HCT116 (cell line): ENCODE measurements at regions not wholly inside any gene's neighbourhood (a gene's known extent, or its start where the extent isn't known, plus 50 kb on each side); places are given as distances from the start of the nearest gene placed in this dataset.

ENCODE experiments used
- ATAC-seq: fragments of 200-7000 bp; cut with Tn5 transposase; 2 replicates; pipeline ENCODE4 v1.9.1; 2020; ENCODE audit warnings: mild to moderate bottlenecking, moderate library complexity
- BruUV-seq: library from RNA; stranded (reverse); fragments of 400-500 nt; replicated peaks from 2 replicates; lab custom pipeline; 2021; lab: Mats Ljungman, UMichigan
- CTCF ChIA-PET: fragments of 300-600 bp; sonication (Branson Sonifier 250); formaldehyde crosslinking; loops from one replicate; lab custom pipeline; 2021; ENCODE audit warnings: antibody characterized with exemption; lab: Charles Lee
- POLR2A ChIA-PET: fragments of 300-600, 350-600 bp; sonication (Branson Sonifier 250); formaldehyde crosslinking; loops from one replicate; lab custom pipeline; 2021; ENCODE audit warnings: antibody characterized with exemption; lab: Charles Lee
- RAD21 ChIA-PET, 2 experiments: fragments of 300-600 bp; sonication (Branson Sonifier 250); formaldehyde crosslinking; loops; one replicate each; lab custom pipeline; 2023; ENCODE audit warnings: low total read pairs in 2 of 2; ENCODE audit not compliant: uncharacterized antibody in 2 of 2, unreplicated experiment in 2 of 2, low non-redundant PET in 1 of 2; lab: Charles Lee
- DNase-seq: peaks from one replicate; pipeline ENCODE4 v3.0.0-alpha.2; 2010; ENCODE audit warnings: low read depth, low spot score
- H2AFZ ChIP-seq: fragments of 200-600 bp; shearing (Covaris generic), sonication (generic); 2 replicates; pipeline ENCODE4 v1.6.1; 2017; ENCODE audit warnings: low read depth, mixed run types, mixed read lengths, antibody characterized with exemption, low read length; ENCODE audit not compliant: poor library complexity, severe bottlenecking
- H3K27ac ChIP-seq: 2 replicates; pipeline ENCODE4 v1.5.1; 2012; ENCODE audit warnings: low read depth, low read length
- H3K27me3 ChIP-seq: fragments of 200-600 bp; sonication (generic); 2 replicates; pipeline ENCODE4 v1.6.1; 2016; ENCODE audit warnings: mixed run types, low read length, mixed read lengths; ENCODE audit not compliant: insufficient read depth
- H3K36me3 ChIP-seq, 2 experiments: fragments of 200-500 bp in 1 of 2; fragments of 200-600 bp in 1 of 2; sonication (Bioruptor generic) in 1 of 2; sonication (generic) in 1 of 2; 2 replicates each; pipeline versions ENCODE4 v1.5.1 to v1.6.1; 2014 to 2016; ENCODE audit warnings: low read length in 2 of 2, inconsistent platforms in 1 of 2, mixed read lengths in 1 of 2, mixed run types in 1 of 2; ENCODE audit not compliant: insufficient read depth in 2 of 2, control insufficient read depth in 1 of 2
- H3K4me1 ChIP-seq, 2 experiments: fragments of 200-600 bp in 1 of 2; sonication (generic) in 1 of 2; 2 replicates each; pipeline versions ENCODE4 v1.5.1 to v1.6.1; 2012 to 2017; ENCODE audit warnings: low read length in 2 of 2, inconsistent platforms in 1 of 2, mild to moderate bottlenecking in 1 of 2, mixed read lengths in 1 of 2, mixed run types in 1 of 2, moderate library complexity in 1 of 2; ENCODE audit not compliant: insufficient read depth in 2 of 2, control insufficient read depth in 1 of 2
- H3K4me2 ChIP-seq: fragments of 200-600 bp; sonication (generic); 2 replicates; pipeline ENCODE4 v1.6.1; 2017; ENCODE audit warnings: mixed run types, low read length, mixed read lengths
- H3K4me3 ChIP-seq, 2 experiments: fragments of 200-600 bp in 1 of 2; sonication (generic) in 1 of 2; replicated peaks in 1 of 2; 2 replicates each; pipeline ENCODE4 v1.5.1; 2011 to 2016; ENCODE audit warnings: low read length in 2 of 2, control low read depth in 1 of 2, low read depth in 1 of 2, mild to moderate bottlenecking in 1 of 2, mixed read lengths in 1 of 2, mixed run types in 1 of 2
- H3K79me2 ChIP-seq: fragments of 200-600 bp; sonication (generic); 2 replicates; pipeline ENCODE4 v1.6.1; 2017; ENCODE audit warnings: mild to moderate bottlenecking, mixed run types, low read length, moderate library complexity, mixed read lengths; ENCODE audit not compliant: insufficient read depth
- H3K9ac ChIP-seq: fragments of 200-600 bp; sonication (generic); 2 replicates; pipeline ENCODE4 v1.6.1; 2016; ENCODE audit warnings: low read length, mixed read lengths
- H3K9me2 ChIP-seq: fragments of 200-600 bp; sonication (generic), shearing (Covaris generic); 2 replicates; pipeline ENCODE4 v1.6.1; 2017; ENCODE audit warnings: mixed run types, mild to moderate bottlenecking, moderate library complexity; ENCODE audit not compliant: insufficient read depth
- H3K9me3 ChIP-seq, 2 experiments: fragments of 200-500 bp in 1 of 2; fragments of 200-600 bp in 1 of 2; sonication (Bioruptor generic) in 1 of 2; sonication (generic) in 1 of 2; 2 replicates each; pipeline ENCODE4 v1.6.1; 2014 to 2017; ENCODE audit warnings: low read length in 2 of 2, mixed read lengths in 2 of 2, inconsistent platforms in 1 of 2, low read depth in 1 of 2, mild to moderate bottlenecking in 1 of 2, mixed run types in 1 of 2, moderate library complexity in 1 of 2; ENCODE audit not compliant: control insufficient read depth in 1 of 2, insufficient read depth in 1 of 2
- H4K20me1 ChIP-seq: fragments of 200-600 bp; sonication (generic), shearing (Covaris generic); 2 replicates; pipeline ENCODE4 v1.6.1; 2017; ENCODE audit warnings: mixed run types, mild to moderate bottlenecking, moderate library complexity; ENCODE audit not compliant: insufficient read depth
- CBX3 ChIP-seq: IDR thresholded peaks from 2 replicates; pipeline ENCODE4 v1.6.1; 2012; ENCODE audit warnings: low read depth
- CEBPB ChIP-seq: IDR thresholded peaks from 2 replicates; pipeline ENCODE4 v1.6.1; 2012; ENCODE audit warnings: low read depth
- CTCF ChIP-seq, 3 experiments: fragments of 200-600 bp in 1 of 3; sonication (generic) in 1 of 3; IDR thresholded peaks in 2 of 3; conservative IDR thresholded peaks in 1 of 3; 2 replicates each; pipeline ENCODE4 v1.5.1; 2012 to 2017; ENCODE audit warnings: low read depth in 2 of 3, low read length in 2 of 3, antibody characterized with exemption in 1 of 3, borderline replicate concordance in 1 of 3, control low read depth in 1 of 3, mild to moderate bottlenecking in 1 of 3, mixed read lengths in 1 of 3, mixed run types in 1 of 3, moderate library complexity in 1 of 3; ENCODE audit not compliant: insufficient read depth in 1 of 3
- EZH2phosphoT487 ChIP-seq: fragments of 200-600 bp; IDR thresholded peaks from 2 replicates; pipeline ENCODE4 v1.6.1; 2018; ENCODE audit warnings: antibody characterized with exemption, borderline replicate concordance
- FOSL1 ChIP-seq: IDR thresholded peaks from 2 replicates; pipeline ENCODE4 v1.6.1; 2012; ENCODE audit warnings: low read depth
- JUND ChIP-seq: IDR thresholded peaks from 2 replicates; pipeline ENCODE4 v1.6.1; 2012
- POLR2A ChIP-seq: IDR thresholded peaks from 2 replicates; pipeline ENCODE4 v1.7.0; 2011; ENCODE audit warnings: borderline replicate concordance; ENCODE audit not compliant: insufficient read depth, insufficient read length; ENCODE audit errors: extremely low read depth
- POLR2AphosphoS5 ChIP-seq: IDR thresholded peaks from 2 replicates; pipeline ENCODE4 v1.6.1; 2011; ENCODE audit warnings: mild to moderate bottlenecking, low read depth, low read length, moderate library complexity
- RAD21 ChIP-seq: IDR thresholded peaks from 2 replicates; pipeline ENCODE4 v1.6.1; 2012; ENCODE audit warnings: low read depth, mild to moderate bottlenecking
- REST ChIP-seq: IDR thresholded peaks from 2 replicates; pipeline ENCODE4 v1.6.1; 2012; ENCODE audit warnings: low read depth
- SIN3A ChIP-seq: IDR thresholded peaks from 2 replicates; pipeline ENCODE4 v1.6.1; 2012; ENCODE audit warnings: low read depth
- SP1 ChIP-seq: IDR thresholded peaks from 2 replicates; pipeline ENCODE4 v1.6.1; 2012; ENCODE audit warnings: low read depth
- SRF ChIP-seq: IDR thresholded peaks from 2 replicates; pipeline ENCODE4 v1.6.1; 2012; ENCODE audit warnings: low read depth
- TCF7L2 ChIP-seq: IDR thresholded peaks from 2 replicates; pipeline ENCODE4 v1.7.0; 2011; ENCODE audit warnings: borderline replicate concordance, inconsistent platforms; ENCODE audit not compliant: insufficient read depth, insufficient read length; ENCODE audit errors: extremely low read depth
- YY1 ChIP-seq: IDR thresholded peaks from 2 replicates; pipeline ENCODE4 v1.6.1; 2011; ENCODE audit warnings: low read length, low read depth, moderate library complexity, mild to moderate bottlenecking; ENCODE audit not compliant: insufficient replicate concordance; ENCODE audit errors: extremely low read depth
- ZBTB33 ChIP-seq: IDR thresholded peaks from 2 replicates; pipeline ENCODE4 v1.6.1; 2011; ENCODE audit warnings: mild to moderate bottlenecking, low read length, moderate library complexity; ENCODE audit not compliant: insufficient replicate concordance; ENCODE audit errors: extremely low read depth
- intact Hi-C: fragments of 100-400 bp; cut with micrococcal nuclease; formaldehyde crosslinking; loops from 2 replicates; pipeline ENCODE4 v1.10.0; 2022

DNA sequence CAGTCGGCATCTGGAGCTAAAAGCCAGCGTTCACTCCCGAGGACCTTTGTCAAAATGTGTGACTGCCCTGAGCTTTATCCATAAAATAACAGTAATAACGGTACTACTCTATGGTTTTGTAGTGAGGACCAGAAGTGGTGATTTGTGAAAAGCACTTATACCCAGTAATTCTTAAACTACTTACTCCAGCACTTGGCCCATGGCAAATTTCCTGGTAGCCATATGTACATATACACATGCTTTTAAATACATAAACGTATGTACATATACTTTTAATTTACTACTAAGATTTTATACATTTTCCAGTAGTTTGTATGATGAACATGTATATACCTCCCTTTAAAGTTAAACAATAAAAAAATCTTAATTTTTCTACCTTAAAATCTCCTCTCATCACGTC, 163.8 kb upstream of the TMEM132C start (continued):
- no peak for TF ChIP-seq CTCF (IDR thresholded peaks at IDR 0.05 in 2 of 3, conservative IDR thresholded peaks at IDR 0.05 in 1 of 3; ENCODE audit: borderline replicate concordance in 1 of 3, insufficient read depth in 1 of 3, low read depth in 2 of 3, low read length in 2 of 3)
- no peak for TF ChIP-seq ZBTB33
- no peak for TF ChIP-seq SRF

DNA sequence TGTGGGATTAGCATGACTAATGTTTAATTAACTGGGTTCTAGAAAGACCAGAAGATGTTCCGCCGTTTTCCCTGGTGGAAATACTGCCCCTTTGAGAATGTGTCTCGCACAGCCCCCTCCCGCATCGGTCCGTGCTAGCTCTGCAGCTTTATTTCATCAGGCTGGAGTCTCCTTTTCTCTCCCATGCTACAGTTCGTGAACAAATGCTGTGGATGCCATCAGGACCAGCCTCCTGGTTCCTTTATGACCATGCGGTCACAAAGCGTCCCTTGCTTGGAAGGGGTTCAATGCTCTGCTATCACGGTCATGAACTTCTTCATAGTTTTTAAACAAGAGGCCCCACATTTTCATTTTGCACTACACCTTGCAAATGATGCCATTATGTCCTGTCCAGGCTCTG, 157.7 kb upstream of the TMEM132C start:
- Histone ChIP-seq H3K79me2 (no peaks in the 10 kb centered on the region), H3K4me1 (no peaks in the 10 kb centered on the region), H3K4me2 (no peak overlapping the region), H2AFZ (no peak overlapping the region), H3K9me3 (peaks cover 0 to 23% of the 10 kb centered on the region in 2 experiments; a peak in 2 of 4 replicates), H4K20me1 (no peaks in the 10 kb centered on the region), H3K27ac (no peak overlapping the region), H3K9me2 (no peaks in the 10 kb centered on the region), H3K36me3 (no peaks in the 10 kb centered on the region), H3K9ac (no peak overlapping the region), H3K4me3 (no peak overlapping the region), H3K27me3 (no peaks in the 10 kb centered on the region)
- intact Hi-C loops: no loop called here
- ChIA-PET POLR2A (no interaction called here), CTCF (no interaction called here), RAD21 (no interaction called here)
- no peak for DNase-seq
- no TSS peak for BruUV-seq
- ATAC-seq: no peak
- TF ChIP-seq REST: no peak
- no peak for TF ChIP-seq POLR2AphosphoS5
- no peak for TF ChIP-seq SIN3A
- no peak for TF ChIP-seq SP1
- no peak for TF ChIP-seq EZH2phosphoT487
- no peak for TF ChIP-seq POLR2A
- no peak for TF ChIP-seq ZBTB33
- no peak for TF ChIP-seq JUND
- TF ChIP-seq TCF7L2: no peak
- TF ChIP-seq FOSL1: no peak
- no peak for TF ChIP-seq CEBPB
- no peak for TF ChIP-seq CBX3
- TF ChIP-seq YY1: no peak
- TF ChIP-seq RAD21: no peak
